NCI-H1436 (cell line): ENCODE measurements at regions not wholly inside any gene's neighbourhood (a gene's known extent, or its start where the extent isn't known, plus 50 kb on each side); places are given as distances from the start of the nearest gene placed in this dataset.
"Not testable (repeated sequence)": the region's sequence is repeated elsewhere in the genome, so short reads cannot be mapped to it uniquely, and the experiment has no call there.

Experiments
- DNase-seq: peaks from one replicate; lab custom pipeline; 2025; lab: John Stamatoyannopoulos, UW

- no peak for DNase-seq
Observed at GRCh38 chr18:57953883-57954282, 90.1 kb upstream of the NEDD4L start.

DNA sequence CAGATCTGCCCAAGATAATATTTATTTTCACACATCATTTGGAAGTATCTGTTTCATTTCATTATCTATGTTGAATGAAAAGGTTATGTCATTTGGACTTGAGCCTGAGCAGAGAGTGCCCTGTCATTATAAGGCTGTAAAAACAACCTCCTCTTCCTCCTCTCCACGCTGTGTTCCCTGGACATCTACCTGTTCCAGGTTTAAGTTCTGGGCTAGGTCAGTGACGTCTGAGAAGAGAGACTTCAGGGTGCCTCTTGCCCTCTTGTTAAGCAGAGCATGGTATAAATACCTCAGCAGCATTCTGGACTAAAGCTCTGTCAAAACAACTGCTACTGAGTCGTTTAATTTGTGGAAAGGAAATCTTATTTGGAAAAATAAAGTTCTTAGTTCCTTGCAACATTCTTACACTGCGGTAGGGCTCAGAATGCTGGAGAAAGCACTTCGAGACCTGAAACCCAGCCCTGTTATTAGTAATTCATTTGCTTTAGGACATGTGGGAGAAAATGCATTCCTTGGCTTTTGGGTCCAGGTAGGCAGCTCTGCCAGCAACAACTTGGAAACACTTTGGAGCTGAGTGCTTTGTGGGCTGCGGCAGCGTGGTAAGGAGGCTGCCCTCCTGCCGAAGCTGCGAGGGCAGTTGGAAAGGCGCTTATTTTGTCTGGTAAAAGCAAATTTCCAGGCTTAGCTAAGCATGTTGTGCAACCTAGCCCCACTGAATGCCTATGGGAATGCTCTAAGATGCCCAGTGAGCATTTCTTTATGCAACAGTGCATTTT, 91.8 kb upstream of the NEDD4L start:
- no peak for DNase-seq

DNA sequence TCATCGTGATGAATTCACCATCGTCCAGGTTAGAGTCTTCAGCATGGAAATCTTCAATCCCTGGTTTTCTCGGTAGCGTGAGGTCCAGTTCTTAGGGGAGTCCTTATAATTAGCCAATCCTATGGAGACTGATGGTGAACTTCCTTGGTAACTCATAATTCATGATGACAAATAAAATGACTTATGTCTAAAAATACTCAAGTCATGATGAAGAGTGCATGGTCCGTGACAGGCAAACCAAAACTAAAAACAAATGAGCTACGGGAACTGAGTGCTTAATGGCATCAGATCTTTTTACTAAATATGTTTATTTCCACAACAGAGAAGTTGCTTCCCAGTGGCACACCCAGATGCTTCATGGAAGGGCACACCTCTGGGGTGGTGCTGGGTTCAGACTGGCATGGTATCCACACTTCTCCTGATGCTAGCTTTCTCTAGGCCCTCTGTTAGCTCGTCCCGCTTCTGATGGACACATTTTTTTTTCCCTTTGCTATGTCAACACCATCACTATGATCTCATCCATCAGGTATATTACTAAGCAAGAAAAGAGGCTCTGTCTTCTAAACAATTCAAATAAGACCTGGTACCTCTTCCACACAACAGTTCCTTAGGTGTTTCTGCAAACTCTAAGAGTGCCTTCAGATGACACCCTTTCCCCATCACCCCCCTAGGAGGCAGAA, 92.8 kb upstream of the NEDD4L start:
- DNase-seq = no peak

DNA sequence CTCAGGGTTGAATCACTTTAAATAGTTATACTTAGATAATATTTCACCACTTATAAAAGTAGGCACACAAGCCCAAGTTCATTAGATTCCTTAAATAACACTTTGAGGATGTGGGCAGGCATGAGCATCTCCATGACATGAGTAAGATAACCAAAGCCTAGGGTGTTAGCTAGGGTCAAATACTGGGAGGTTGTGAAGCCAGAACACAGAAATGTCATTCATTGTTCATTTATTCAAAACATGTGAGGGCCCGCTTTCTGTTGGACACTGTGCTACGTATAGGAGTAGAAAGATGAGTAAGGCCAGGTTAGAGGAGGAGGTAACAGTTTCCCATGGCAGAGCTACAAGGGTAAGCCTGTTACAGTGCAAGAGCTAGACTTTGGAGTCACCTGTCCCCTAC, 93.5 kb upstream of the NEDD4L start:
- no peak for DNase-seq

DNA sequence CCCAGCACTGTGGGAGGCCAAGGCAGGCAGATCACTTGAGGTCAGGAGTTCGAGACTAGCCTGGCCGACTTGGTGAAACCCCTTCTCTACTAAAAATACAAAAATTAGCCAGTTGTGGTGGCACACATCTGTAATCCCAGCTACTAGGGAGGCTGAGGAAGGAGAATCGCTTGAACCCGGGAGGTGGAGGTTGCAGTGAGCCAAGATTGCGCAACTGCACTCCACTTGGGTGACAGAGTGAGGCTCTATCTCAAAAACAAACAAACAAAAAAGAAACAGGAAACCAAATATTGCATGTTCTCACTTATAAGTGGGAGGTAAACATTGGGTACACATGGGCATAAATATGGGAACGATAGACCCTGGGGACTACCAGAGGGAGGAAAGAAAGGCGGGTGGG, 94.7 kb upstream of the NEDD4L start:
- not testable (repeated sequence) for DNase-seq

- no peak for DNase-seq
Observed at GRCh38 chr18:57947117-57947516, 96.9 kb upstream of the NEDD4L start.

GRCh38 chr18:57943723-57944122, 100.3 kb upstream of the NEDD4L start:
- DNase-seq = no peak

DNA sequence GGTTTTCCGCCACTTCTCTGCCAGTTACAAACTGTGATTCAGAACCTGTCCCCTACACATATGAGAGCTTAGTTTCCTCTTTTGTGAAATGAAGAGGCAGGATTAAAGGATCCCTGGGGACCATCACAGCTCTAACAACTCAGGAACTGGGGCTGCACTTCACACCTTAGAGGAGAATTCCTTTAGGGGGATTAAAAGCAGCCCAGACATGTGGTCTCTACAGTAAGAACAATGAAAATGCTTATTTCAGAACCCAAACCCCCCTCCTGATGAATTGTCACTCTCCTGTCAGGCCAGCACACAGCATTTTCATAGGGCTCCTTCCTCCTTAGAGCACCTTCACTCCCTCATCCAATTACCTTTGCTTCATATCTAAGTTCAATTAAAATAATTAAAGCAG, 101.5 kb upstream of the NEDD4L start:
- DNase-seq = no peak

GRCh38 chr18:57941841-57942489, 102.1 kb upstream of the NEDD4L start:
- DNase-seq = no peak

DNA sequence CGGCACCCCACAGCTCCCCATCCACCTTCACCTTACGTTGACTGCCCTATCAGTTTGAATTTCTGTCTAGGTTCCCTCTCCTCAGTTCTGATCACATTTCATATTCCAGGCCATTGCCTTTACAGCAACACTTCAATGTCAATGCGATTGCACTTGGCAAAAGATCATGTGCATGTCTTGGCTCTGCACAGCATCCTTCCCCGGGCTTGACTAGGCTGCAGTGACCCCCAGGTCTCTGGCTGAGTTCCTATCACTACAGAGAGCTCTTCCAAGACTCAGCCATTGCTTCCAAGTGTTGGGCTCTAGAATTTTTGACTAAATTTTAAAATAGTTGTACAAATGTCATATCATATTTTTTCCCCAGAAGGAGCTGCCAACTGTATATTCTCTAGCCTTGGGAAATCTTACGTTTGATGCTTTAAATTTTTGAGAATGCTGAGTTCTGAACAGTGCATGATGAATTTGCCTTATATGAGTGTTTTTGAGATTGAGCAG, 103.8 kb upstream of the NEDD4L start:
- DNase-seq = no peak

GRCh38 chr18:57934375-57934774, 109.7 kb upstream of the NEDD4L start:
- DNase-seq = not testable (repeated sequence)

- DNase-seq = no peak
Observed at GRCh38 chr18:57931038-57931437, 113.0 kb upstream of the NEDD4L start.

DNA sequence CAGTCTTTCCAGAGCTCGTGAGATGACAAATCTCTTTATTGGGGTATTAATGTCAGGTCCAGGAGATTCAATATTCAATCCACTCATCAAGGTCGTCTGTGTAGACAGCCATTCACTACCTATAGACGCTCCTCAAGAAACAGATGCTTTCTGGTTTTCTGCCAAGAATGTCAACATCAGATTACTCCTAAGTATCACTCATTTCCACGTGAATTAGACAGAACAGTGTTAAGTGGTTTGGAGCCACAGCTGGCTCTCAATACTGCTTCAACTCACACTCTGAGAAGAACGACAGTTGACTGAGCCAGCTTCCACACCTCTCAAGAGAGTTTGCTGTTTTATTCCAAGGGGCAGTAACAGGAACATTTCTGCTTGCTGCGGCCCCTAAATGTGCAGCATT, 113.5 kb upstream of the NEDD4L start:
- DNase-seq = peak; percentile 61

- DNase-seq = no peak
Observed at GRCh38 chr18:57929922-57930321, 114.1 kb upstream of the NEDD4L start.

DNA sequence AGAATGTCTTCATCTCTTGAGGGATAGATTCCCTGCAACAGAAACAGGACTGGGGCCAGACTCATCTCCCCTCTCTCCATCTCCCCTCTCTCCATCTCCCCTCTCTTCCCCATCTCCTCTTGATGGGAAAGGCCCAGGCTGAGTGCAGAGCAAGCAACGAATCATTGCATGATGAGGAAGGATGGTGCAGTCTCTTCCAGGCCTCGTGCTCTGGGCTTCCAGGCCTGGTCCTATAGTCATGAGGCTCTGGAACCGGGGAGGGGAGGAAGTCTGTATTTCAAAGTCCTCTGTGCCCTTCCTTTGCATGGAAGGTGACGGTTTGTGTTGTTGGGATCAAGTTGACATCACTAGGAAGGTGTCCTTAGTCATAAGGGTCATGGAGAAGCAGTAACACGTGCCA, 115.6 kb upstream of the NEDD4L start:
- no peak for DNase-seq

DNA sequence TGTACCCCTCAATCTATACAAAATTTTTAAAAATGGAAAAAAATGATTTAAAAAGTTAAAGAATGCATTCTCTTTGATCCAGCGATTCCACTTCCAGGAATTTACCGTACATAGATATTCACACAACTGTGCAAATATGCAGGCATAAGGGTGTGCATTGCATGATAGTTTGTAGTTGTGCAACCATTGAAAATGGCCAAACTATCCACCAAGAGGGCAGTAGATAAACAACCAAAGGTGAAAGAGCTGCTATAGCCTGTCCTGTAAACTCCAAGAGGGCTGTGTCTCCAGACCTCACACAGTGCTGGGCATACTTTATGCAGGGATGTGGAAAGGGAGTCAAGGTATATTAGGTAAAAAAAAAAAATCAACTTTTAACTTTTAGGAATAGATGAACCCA, 116.5 kb upstream of the NEDD4L start:
- DNase-seq = no peak

DNA sequence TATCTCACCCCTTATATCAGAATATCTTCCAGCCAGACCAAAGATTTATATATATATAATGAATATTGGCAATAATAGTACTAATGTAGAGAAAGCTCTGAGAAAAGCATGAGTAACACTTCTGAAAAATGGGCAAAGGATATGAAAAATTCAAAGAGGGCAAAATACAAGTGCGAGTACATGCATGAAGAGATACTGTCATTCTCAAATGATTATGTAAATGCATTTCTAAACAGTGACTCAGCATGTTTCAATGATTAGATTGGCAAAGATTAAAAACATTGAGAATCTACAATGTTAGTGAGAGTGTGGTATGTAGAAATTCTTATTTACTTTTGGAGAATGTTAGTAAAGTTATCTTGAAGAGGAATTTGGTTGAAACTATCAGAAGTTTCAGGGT, 118.3 kb upstream of the NEDD4L start:
- no peak for DNase-seq

GRCh38 chr18:57923611-57924010, 120.4 kb upstream of the NEDD4L start:
- no peak for DNase-seq

- DNase-seq = no peak
Observed at GRCh38 chr18:57922885-57923284, 119.8 kb upstream of the ATP8B1 start.

DNA sequence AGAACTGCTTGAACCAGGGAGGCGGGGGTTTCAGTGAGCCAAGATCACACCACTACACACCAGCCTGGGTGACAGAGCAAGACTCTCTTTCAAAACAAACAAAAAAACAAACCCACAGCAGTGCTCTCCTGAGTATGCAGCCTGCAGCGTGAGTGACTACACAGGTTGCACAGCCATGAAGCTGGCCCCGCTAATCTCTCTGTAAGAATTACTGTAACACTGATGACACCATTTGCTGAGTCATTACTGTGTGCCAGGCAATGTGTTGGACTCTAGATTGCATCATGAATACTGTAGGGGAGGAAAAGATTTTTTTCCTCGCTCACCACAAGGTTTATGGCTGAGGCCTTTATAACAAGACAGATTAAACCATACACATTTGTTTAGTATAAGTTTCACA, 118.6 kb upstream of the ATP8B1 start:
- DNase-seq = no peak

GRCh38 chr18:57920036-57920435, 116.9 kb upstream of the ATP8B1 start:
- no peak for DNase-seq

DNA sequence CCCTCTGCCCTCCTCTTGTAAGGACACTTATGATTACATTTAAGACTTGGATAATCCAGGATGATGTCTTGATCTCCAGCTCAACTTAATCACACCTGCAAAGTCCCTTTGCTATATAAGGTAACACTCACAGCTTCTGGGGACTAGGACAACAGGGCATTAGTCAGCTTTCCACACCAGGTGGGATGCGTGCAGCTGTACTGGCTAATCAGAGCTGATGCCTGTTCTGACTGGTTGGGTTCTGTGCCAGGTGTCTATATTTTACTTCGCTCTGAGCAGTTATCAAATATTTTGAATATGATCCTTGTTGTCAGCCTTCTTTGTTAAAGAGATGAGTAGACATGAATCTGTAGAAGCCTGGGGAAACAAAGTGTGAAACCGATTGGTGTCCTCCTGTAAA, 115.5 kb upstream of the ATP8B1 start:
- no peak for DNase-seq

GRCh38 chr18:57916684-57917083, 113.6 kb upstream of the ATP8B1 start:
- no peak for DNase-seq
